HL-60 (cell line): ENCODE measurements at regions not wholly inside any gene's neighbourhood (a gene's known extent, or its start where the extent isn't known, plus 50 kb on each side); places are given as distances from the start of the nearest gene placed in this dataset.
"Not testable (repeated sequence)": the region's sequence is repeated elsewhere in the genome, so short reads cannot be mapped to it uniquely, and the experiment has no call there.

ENCODE experiments used
- GABPA ChIP-seq: IDR thresholded peaks from 2 replicates; pipeline ENCODE4 v1.6.1; 2012; ENCODE audit warnings: low read depth
- POLR2AphosphoS5 ChIP-seq: IDR thresholded peaks from 2 replicates; pipeline ENCODE4 v1.6.1; 2012; ENCODE audit warnings: low read depth
- SPI1 ChIP-seq: IDR thresholded peaks from 2 replicates; pipeline ENCODE4 v1.6.1; 2012; ENCODE audit warnings: low read depth, mild to moderate bottlenecking, borderline replicate concordance
- TF ChIP-seq, protein P1 (sequence below): IDR thresholded peaks from one replicate; pipeline ENCODE4 v1.5.1; 2011; ENCODE audit warnings: low read length, control low read depth, inconsistent platforms; ENCODE audit not compliant: insufficient read depth
- TF ChIP-seq, protein P2 (sequence below): IDR thresholded peaks from 2 replicates; pipeline ENCODE4 v1.6.1; 2012; ENCODE audit warnings: low read depth; ENCODE audit not compliant: insufficient replicate concordance

DNA sequence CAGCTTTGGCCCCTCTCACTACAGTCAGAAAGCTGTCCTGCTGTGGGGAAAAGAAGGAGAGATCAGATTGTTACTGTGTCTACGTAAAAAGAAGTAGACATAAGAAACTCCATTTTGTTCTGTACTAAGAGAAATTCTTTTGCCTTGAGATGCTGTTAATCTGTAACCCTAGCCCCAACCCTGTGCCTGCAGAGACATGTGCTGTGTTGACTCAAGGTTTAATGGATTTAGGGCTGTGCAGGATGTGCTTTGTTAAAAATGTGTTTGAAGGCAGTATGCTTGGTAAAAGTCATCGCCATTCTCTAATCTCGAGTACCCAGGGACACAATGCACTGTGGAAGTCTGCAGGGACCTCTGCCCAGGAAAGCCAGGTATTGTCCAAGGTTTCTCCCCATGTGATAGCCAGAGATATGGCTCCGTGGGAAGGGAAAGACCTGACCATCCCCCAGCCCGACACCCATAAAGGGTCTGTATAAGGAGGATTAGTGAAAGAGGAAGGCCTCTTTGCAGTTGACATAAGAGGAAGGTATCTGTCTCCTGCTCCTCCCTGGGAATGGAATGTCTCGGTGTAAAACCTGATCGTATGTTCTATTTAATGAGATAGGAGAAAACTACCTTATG is 263.9 kb downstream of the LMX1A start:
- TF ChIP-seq, protein P1, sequence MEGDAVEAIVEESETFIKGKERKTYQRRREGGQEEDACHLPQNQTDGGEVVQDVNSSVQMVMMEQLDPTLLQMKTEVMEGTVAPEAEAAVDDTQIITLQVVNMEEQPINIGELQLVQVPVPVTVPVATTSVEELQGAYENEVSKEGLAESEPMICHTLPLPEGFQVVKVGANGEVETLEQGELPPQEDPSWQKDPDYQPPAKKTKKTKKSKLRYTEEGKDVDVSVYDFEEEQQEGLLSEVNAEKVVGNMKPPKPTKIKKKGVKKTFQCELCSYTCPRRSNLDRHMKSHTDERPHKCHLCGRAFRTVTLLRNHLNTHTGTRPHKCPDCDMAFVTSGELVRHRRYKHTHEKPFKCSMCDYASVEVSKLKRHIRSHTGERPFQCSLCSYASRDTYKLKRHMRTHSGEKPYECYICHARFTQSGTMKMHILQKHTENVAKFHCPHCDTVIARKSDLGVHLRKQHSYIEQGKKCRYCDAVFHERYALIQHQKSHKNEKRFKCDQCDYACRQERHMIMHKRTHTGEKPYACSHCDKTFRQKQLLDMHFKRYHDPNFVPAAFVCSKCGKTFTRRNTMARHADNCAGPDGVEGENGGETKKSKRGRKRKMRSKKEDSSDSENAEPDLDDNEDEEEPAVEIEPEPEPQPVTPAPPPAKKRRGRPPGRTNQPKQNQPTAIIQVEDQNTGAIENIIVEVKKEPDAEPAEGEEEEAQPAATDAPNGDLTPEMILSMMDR = not testable (repeated sequence)
- TF ChIP-seq POLR2AphosphoS5, GABPA, SPI1: not testable (repeated sequence)
- TF ChIP-seq, protein P2, sequence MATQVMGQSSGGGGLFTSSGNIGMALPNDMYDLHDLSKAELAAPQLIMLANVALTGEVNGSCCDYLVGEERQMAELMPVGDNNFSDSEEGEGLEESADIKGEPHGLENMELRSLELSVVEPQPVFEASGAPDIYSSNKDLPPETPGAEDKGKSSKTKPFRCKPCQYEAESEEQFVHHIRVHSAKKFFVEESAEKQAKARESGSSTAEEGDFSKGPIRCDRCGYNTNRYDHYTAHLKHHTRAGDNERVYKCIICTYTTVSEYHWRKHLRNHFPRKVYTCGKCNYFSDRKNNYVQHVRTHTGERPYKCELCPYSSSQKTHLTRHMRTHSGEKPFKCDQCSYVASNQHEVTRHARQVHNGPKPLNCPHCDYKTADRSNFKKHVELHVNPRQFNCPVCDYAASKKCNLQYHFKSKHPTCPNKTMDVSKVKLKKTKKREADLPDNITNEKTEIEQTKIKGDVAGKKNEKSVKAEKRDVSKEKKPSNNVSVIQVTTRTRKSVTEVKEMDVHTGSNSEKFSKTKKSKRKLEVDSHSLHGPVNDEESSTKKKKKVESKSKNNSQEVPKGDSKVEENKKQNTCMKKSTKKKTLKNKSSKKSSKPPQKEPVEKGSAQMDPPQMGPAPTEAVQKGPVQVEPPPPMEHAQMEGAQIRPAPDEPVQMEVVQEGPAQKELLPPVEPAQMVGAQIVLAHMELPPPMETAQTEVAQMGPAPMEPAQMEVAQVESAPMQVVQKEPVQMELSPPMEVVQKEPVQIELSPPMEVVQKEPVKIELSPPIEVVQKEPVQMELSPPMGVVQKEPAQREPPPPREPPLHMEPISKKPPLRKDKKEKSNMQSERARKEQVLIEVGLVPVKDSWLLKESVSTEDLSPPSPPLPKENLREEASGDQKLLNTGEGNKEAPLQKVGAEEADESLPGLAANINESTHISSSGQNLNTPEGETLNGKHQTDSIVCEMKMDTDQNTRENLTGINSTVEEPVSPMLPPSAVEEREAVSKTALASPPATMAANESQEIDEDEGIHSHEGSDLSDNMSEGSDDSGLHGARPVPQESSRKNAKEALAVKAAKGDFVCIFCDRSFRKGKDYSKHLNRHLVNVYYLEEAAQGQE = not testable (repeated sequence)
